ENCODE measurements at regions not wholly inside any gene's neighbourhood (a gene's known extent, or its start where the extent isn't known, plus 50 kb on each side); places are given as distances from the start of the nearest gene placed in this dataset.

DNA sequence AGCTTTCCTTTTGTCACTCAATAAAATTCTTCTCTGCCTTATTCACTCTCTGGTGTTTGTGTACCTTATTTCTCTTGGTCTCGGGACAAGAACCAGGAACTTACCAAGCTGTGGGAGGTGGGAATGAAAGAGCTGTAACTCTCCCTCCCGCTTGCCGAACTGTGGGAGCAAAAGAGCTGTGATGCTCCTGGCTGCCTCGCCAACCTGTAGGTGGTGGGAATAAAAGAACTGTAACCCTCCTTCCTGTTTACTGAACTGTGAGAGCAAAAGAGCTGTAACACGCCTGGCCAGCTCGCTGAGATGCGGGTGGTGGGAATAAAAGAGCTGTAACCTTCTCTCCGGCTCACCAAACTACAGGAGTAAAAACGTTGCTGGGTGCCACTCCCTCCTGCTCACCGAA, 314.1 kb upstream of the LRIG3 start:
- in situ Hi-C loops (cut with MboI; ENCODE audit: low sequenced_read_pairs) (no loop called here), dilution Hi-C loops (cut with HindIII; ENCODE audit: low sequenced_read_pairs, unreplicated experiment) (no loop called here), intact Hi-C loops (cut with micrococcal nuclease) (no loop called here)
- Histone ChIP-seq H4K91ac (ENCODE audit: insufficient read depth, low read depth, low read length) (no peak overlapping the region), H3K9me1 (ENCODE audit: insufficient read depth, low read length) (no peaks in the 10 kb centered on the region), H3K4me3 (ENCODE audit: insufficient read depth, low read depth, low read length) (no peak overlapping the region), H3K14ac (replicated peaks; ENCODE audit: low read depth, low read length) (no peak overlapping the region), H3K9me3 (ENCODE audit: control insufficient read depth, insufficient read depth, low read length) (no peaks in the 10 kb centered on the region), H3K4me2 (ENCODE audit: low read depth, low read length) (no peak overlapping the region), H3K36me3 (ENCODE audit: control insufficient read depth, insufficient read depth, low read length) (no peaks in the 10 kb centered on the region), H2BK120ac (ENCODE audit: low read depth, low read length) (no peak overlapping the region), H3K4ac (ENCODE audit: low read depth, low read length) (no peak overlapping the region), H3K27me3 (ENCODE audit: control insufficient read depth, insufficient read depth, low read length) (no peaks in the 10 kb centered on the region; the same call in 1 of the 2 replicates), H2AFZ (replicated peaks; ENCODE audit: low read length, poor library complexity) (no peak overlapping the region), H4K20me1 (ENCODE audit: insufficient read depth, low read length) (no peaks in the 10 kb centered on the region), H3K23ac (ENCODE audit: low read depth, low read length) (no peak overlapping the region), H4K5ac (ENCODE audit: low read depth, low read length) (no peak overlapping the region), H2AK5ac (ENCODE audit: low read depth, low read length) (no peak overlapping the region), H3K18ac (ENCODE audit: low read depth, low read length) (no peak overlapping the region), H3K56ac (ENCODE audit: extremely low read depth, insufficient read depth, low read length) (no peak overlapping the region), H4K8ac (ENCODE audit: low read depth in 2 of 2, low read length in 2 of 2) (no peak overlapping the region), H2BK5ac (ENCODE audit: low read depth, low read length, poor library complexity, severe bottlenecking) (no peak overlapping the region), H2AK9ac (replicated peaks; ENCODE audit: low read depth, low read length, poor library complexity) (no peak overlapping the region), H3K27ac (ENCODE audit: insufficient read depth, low read length) (no peak overlapping the region), H3K79me1 (ENCODE audit: low read depth in 1 of 2, low read length in 2 of 2) (no peaks in the 10 kb centered on the region), H3K9ac (ENCODE audit: low read depth, low read length) (no peak overlapping the region), H2BK15ac (ENCODE audit: low read depth, low read length) (no peak overlapping the region), H3K4me1 (ENCODE audit: control insufficient read depth, insufficient read depth, low read length) (no peaks in the 10 kb centered on the region), H2BK20ac (ENCODE audit: low read depth, low read length) (no peak overlapping the region)
- TF ChIP-seq, protein P1, sequence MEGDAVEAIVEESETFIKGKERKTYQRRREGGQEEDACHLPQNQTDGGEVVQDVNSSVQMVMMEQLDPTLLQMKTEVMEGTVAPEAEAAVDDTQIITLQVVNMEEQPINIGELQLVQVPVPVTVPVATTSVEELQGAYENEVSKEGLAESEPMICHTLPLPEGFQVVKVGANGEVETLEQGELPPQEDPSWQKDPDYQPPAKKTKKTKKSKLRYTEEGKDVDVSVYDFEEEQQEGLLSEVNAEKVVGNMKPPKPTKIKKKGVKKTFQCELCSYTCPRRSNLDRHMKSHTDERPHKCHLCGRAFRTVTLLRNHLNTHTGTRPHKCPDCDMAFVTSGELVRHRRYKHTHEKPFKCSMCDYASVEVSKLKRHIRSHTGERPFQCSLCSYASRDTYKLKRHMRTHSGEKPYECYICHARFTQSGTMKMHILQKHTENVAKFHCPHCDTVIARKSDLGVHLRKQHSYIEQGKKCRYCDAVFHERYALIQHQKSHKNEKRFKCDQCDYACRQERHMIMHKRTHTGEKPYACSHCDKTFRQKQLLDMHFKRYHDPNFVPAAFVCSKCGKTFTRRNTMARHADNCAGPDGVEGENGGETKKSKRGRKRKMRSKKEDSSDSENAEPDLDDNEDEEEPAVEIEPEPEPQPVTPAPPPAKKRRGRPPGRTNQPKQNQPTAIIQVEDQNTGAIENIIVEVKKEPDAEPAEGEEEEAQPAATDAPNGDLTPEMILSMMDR (conservative IDR thresholded peaks at IDR 0.05; ENCODE audit: low read depth, low read length): no peak
- TF ChIP-seq BHLHE40 (IDR thresholded peaks at IDR 0.05; ENCODE audit: low read depth, low read length): no peak
- TF ChIP-seq RAD21 (IDR thresholded peaks at IDR 0.05; ENCODE audit: low read length): no peak
- no peak for TF ChIP-seq MAFK (IDR thresholded peaks at IDR 0.05; ENCODE audit: low read depth, low read length)
- TF ChIP-seq RFX5 (IDR thresholded peaks at IDR 0.05; ENCODE audit: low read depth, low read length): no peak
- no peak for TF ChIP-seq NFE2L2 (IDR thresholded peaks at IDR 0.05; ENCODE audit: low read depth, low read length)
- TF ChIP-seq CEBPB (IDR thresholded peaks at IDR 0.05; ENCODE audit: low read depth, low read length): no peak
- no peak for TF ChIP-seq FOS (IDR thresholded peaks at IDR 0.05; ENCODE audit: low read depth, low read length)
- TF ChIP-seq, protein P2, sequence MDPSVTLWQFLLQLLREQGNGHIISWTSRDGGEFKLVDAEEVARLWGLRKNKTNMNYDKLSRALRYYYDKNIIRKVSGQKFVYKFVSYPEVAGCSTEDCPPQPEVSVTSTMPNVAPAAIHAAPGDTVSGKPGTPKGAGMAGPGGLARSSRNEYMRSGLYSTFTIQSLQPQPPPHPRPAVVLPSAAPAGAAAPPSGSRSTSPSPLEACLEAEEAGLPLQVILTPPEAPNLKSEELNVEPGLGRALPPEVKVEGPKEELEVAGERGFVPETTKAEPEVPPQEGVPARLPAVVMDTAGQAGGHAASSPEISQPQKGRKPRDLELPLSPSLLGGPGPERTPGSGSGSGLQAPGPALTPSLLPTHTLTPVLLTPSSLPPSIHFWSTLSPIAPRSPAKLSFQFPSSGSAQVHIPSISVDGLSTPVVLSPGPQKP (IDR thresholded peaks at IDR 0.05; ENCODE audit: borderline replicate concordance, low read depth, low read length): no peak
- TF ChIP-seq SMC3 (IDR thresholded peaks at IDR 0.05; ENCODE audit: low read depth, low read length): no peak
- no peak for TF ChIP-seq CHD1 (IDR thresholded peaks at IDR 0.05; ENCODE audit: low read depth, low read length)
- TF ChIP-seq, protein P3, sequence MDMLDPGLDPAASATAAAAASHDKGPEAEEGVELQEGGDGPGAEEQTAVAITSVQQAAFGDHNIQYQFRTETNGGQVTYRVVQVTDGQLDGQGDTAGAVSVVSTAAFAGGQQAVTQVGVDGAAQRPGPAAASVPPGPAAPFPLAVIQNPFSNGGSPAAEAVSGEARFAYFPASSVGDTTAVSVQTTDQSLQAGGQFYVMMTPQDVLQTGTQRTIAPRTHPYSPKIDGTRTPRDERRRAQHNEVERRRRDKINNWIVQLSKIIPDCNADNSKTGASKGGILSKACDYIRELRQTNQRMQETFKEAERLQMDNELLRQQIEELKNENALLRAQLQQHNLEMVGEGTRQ (IDR thresholded peaks at IDR 0.05; ENCODE audit: low read depth, low read length): no peak
- no peak for TF ChIP-seq POLR2A (IDR thresholded peaks at IDR 0.05; ENCODE audit: low read depth, low read length)
- no peak for TF ChIP-seq MAZ (IDR thresholded peaks at IDR 0.05; ENCODE audit: borderline replicate concordance, low read depth, low read length)
- no peak for TF ChIP-seq MXI1 (IDR thresholded peaks at IDR 0.05; ENCODE audit: borderline replicate concordance, low read depth, low read length)
- no peak for TF ChIP-seq RCOR1 (IDR thresholded peaks at IDR 0.05; ENCODE audit: insufficient replicate concordance, low read length)
- ChIA-PET CTCF (interaction anchor here (1.1 kb wide), 1 partner anchor 8 kb away, joined by 3 read pairs; no protein-coding TSS in a partner anchor), POLR2A (ENCODE audit: unreplicated experiment) (no interaction called here)
- ATAC-seq (ENCODE audit: low read depth): no peak
- no peak for DNase-seq
- BruUV-seq (replicated peaks): no TSS peak
- WGBS, 2 experiments (ENCODE audit: extremely low coverage in 2 of 2, insufficient read length in 1 of 2): 60% methylated on average over 1 of the region's 10 CpGs; no CpG with 5 or more reads in 1 of the 2 experiments

All from IMR-90 (cell line).